Neural cell (in vitro differentiated cells): ENCODE measurements at regions not wholly inside any gene's neighbourhood (a gene's known extent, or its start where the extent isn't known, plus 50 kb on each side); places are given as distances from the start of the nearest gene placed in this dataset.

Experiments
- H2AFZ ChIP-seq: fragments of 200-600, 300-800 bp; sonication (generic), shearing (Covaris generic); 2 replicates; pipeline ENCODE4 v1.6.0; 2014; ENCODE audit warnings: low read depth, mild to moderate bottlenecking, antibody characterized with exemption, low read length, moderate library complexity
- H3F3A ChIP-seq: fragments of 200-600 bp; shearing (Covaris generic); 2 replicates; pipeline ENCODE4 v1.6.1; 2016; ENCODE audit warnings: mild to moderate bottlenecking, moderate library complexity, mixed read lengths, antibody characterized with exemption, low read length; ENCODE audit not compliant: insufficient read depth, poor library complexity, severe bottlenecking
- H3K27ac ChIP-seq: fragments of 200-600, 300-800 bp; sonication (generic), shearing (Covaris generic); 2 replicates; pipeline ENCODE4 v1.5.1; 2014; ENCODE audit warnings: mild to moderate bottlenecking, low read length, moderate library complexity
- H3K27me3 ChIP-seq: fragments of 300-800, 200-600 bp; sonication (generic), shearing (Covaris generic); 2 replicates; pipeline ENCODE4 v1.6.0; 2014; ENCODE audit warnings: mild to moderate bottlenecking, low read depth, low read length, moderate library complexity; ENCODE audit not compliant: insufficient read depth
- H3K36me3 ChIP-seq: fragments of 300-800, 200-600 bp; sonication (generic), shearing (Covaris generic); 2 replicates; pipeline ENCODE4 v1.5.1; 2014; ENCODE audit warnings: mild to moderate bottlenecking, antibody characterized with exemption, low read length, moderate library complexity; ENCODE audit not compliant: insufficient read depth
- H3K4me2 ChIP-seq: fragments of 300-800, 200-600 bp; sonication (generic), shearing (Covaris generic); 2 replicates; pipeline ENCODE4 v1.6.0; 2014; ENCODE audit warnings: mild to moderate bottlenecking, low read length
- H3K4me3 ChIP-seq: fragments of 300-800, 200-600 bp; sonication (generic), shearing (Covaris generic); 2 replicates; pipeline ENCODE4 v1.5.1; 2014; ENCODE audit warnings: mild to moderate bottlenecking, low read length, moderate library complexity
- H3K79me2 ChIP-seq: fragments of 200-600 bp; shearing (Covaris generic); replicated peaks from 2 replicates; pipeline ENCODE4 v1.6.0; 2014; ENCODE audit warnings: mild to moderate bottlenecking, low read length, moderate library complexity; ENCODE audit not compliant: insufficient read depth
- H3K9ac ChIP-seq: fragments of 300-800, 200-600 bp; sonication (generic), shearing (Covaris generic); 2 replicates; pipeline ENCODE4 v1.6.1; 2016; ENCODE audit warnings: mild to moderate bottlenecking, low read length, mixed read lengths
- H3K9me2 ChIP-seq: fragments of 200-600 bp; shearing (Covaris generic); 2 replicates; pipeline ENCODE4 v1.6.1; 2016; ENCODE audit warnings: mild to moderate bottlenecking, low read length, mixed read lengths; ENCODE audit not compliant: insufficient read depth
- H3K9me3 ChIP-seq: fragments of 200-600, 300-800 bp; sonication (generic), shearing (Covaris generic); 2 replicates; pipeline ENCODE4 v1.6.1; 2016; ENCODE audit warnings: mild to moderate bottlenecking, mixed run types, low read length, moderate library complexity, mixed read lengths
- H4K20me1 ChIP-seq: fragments of 200-600 bp; shearing (Covaris generic); 2 replicates; pipeline ENCODE4 v1.6.1; 2016; ENCODE audit warnings: mild to moderate bottlenecking, mixed run types; ENCODE audit not compliant: insufficient read depth
- EP300 ChIP-seq: fragments of 450-650 bp; conservative IDR thresholded peaks from 2 replicates; pipeline ENCODE4 v1.6.1; 2014; ENCODE audit warnings: antibody characterized with exemption, mild to moderate bottlenecking, moderate library complexity; ENCODE audit not compliant: poor library complexity, severe bottlenecking
- EZH2 ChIP-seq: fragments of 200-600, 300-800 bp; shearing (Covaris generic), sonication (generic); IDR thresholded peaks from 2 replicates; pipeline ENCODE4 v1.6.1; 2014; ENCODE audit warnings: antibody characterized with exemption, low read length, borderline replicate concordance, mild to moderate bottlenecking; ENCODE audit not compliant: insufficient read depth, poor library complexity, severe bottlenecking
- MXI1 ChIP-seq: fragments of 450-650 bp; conservative IDR thresholded peaks from 2 replicates; pipeline ENCODE4 v1.6.1; 2014; ENCODE audit warnings: antibody characterized with exemption, mild to moderate bottlenecking; ENCODE audit not compliant: poor library complexity, severe bottlenecking
- POLR2AphosphoS5 ChIP-seq: IDR thresholded peaks from 2 replicates; pipeline ENCODE4 v1.6.1; 2012
- RAD21 ChIP-seq: fragments of 450-650 bp; conservative IDR thresholded peaks from 2 replicates; pipeline ENCODE4 v1.6.1; 2014; ENCODE audit warnings: antibody characterized with exemption, mild to moderate bottlenecking, moderate library complexity
- REST ChIP-seq: IDR thresholded peaks from 2 replicates; pipeline ENCODE4 v1.6.1; 2012; ENCODE audit warnings: borderline replicate concordance
- SMC3 ChIP-seq: fragments of 450-650 bp; conservative IDR thresholded peaks from 2 replicates; pipeline ENCODE4 v1.6.1; 2014; ENCODE audit warnings: antibody characterized with exemption, mild to moderate bottlenecking, moderate library complexity; ENCODE audit not compliant: poor library complexity
- TAF1 ChIP-seq: IDR thresholded peaks from 2 replicates; pipeline ENCODE4 v1.6.1; 2012; ENCODE audit warnings: low read depth
- TF ChIP-seq, protein P1 (sequence below): fragments of 450-650 bp; IDR thresholded peaks from 2 replicates; pipeline ENCODE4 v1.5.1; 2014; ENCODE audit warnings: antibody characterized with exemption, mild to moderate bottlenecking, moderate library complexity; ENCODE audit not compliant: poor library complexity, severe bottlenecking

- Histone ChIP-seq H3K9me3 (no peaks in the 10 kb centered on the region), H3F3A (no peaks in the 10 kb centered on the region), H3K27ac (no peak overlapping the region), H2AFZ (no peak overlapping the region), H3K27me3 (no peaks in the 10 kb centered on the region), H3K9me2 (no peaks in the 10 kb centered on the region), H3K4me2 (no peak overlapping the region), H4K20me1 (no peaks in the 10 kb centered on the region), H3K36me3 (no peaks in the 10 kb centered on the region), H3K9ac (no peak overlapping the region), H3K79me2 (no peaks in the 10 kb centered on the region), H3K4me3 (no peak overlapping the region)
- TF ChIP-seq POLR2AphosphoS5: no peak
- TF ChIP-seq REST: no peak
- TF ChIP-seq MXI1: no peak
- no peak for TF ChIP-seq SMC3
- TF ChIP-seq RAD21: no peak
Measured at GRCh38 chr20:12729326-12729725, 279.4 kb upstream of the SPTLC3 start.

DNA sequence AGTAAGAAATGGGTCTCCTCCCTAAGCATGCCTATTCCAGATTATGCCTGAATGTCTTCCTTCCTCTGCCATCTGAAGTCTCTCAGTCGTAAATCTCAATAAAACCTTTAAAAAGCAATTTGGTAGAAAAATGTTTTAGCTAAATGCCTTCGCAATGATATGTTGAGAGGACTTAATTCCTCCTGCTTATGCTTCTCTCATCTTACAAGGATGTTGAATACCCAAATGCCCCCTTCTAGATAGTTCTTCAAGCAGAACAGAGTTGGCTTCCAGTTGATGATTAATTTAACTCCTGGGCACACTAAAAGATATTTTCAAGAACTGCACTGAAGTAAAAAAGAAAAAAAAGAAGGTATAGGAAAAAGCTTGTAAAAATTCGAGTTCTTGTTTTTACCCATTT is 275.0 kb upstream of the SPTLC3 start:
- no peak for TF ChIP-seq EP300
- TF ChIP-seq, protein P1, sequence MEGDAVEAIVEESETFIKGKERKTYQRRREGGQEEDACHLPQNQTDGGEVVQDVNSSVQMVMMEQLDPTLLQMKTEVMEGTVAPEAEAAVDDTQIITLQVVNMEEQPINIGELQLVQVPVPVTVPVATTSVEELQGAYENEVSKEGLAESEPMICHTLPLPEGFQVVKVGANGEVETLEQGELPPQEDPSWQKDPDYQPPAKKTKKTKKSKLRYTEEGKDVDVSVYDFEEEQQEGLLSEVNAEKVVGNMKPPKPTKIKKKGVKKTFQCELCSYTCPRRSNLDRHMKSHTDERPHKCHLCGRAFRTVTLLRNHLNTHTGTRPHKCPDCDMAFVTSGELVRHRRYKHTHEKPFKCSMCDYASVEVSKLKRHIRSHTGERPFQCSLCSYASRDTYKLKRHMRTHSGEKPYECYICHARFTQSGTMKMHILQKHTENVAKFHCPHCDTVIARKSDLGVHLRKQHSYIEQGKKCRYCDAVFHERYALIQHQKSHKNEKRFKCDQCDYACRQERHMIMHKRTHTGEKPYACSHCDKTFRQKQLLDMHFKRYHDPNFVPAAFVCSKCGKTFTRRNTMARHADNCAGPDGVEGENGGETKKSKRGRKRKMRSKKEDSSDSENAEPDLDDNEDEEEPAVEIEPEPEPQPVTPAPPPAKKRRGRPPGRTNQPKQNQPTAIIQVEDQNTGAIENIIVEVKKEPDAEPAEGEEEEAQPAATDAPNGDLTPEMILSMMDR: no peak
- no peak for TF ChIP-seq TAF1
- no peak for TF ChIP-seq REST
- no peak for TF ChIP-seq SMC3
- TF ChIP-seq MXI1: no peak
- no peak for TF ChIP-seq POLR2AphosphoS5
- TF ChIP-seq RAD21: no peak
- no peak for TF ChIP-seq EZH2
- H2AFZ ChIP-seq: no peak overlapping the region
- H3K27me3 ChIP-seq: no peaks in the 10 kb centered on the region
- no peaks in the 10 kb centered on the region for H3K9me2 ChIP-seq
- no peaks in the 10 kb centered on the region for H3K36me3 ChIP-seq
- no peak overlapping the region for H3K27ac ChIP-seq
- H3K4me3 ChIP-seq: no peak overlapping the region
- no peak overlapping the region for H3K4me2 ChIP-seq
- no peaks in the 10 kb centered on the region for H3K79me2 ChIP-seq
- no peaks in the 10 kb centered on the region for H3K9me3 ChIP-seq
- H3K9ac ChIP-seq: no peak overlapping the region
- H4K20me1 ChIP-seq: no peaks in the 10 kb centered on the region
- no peaks in the 10 kb centered on the region for H3F3A ChIP-seq
